ENCODE measurements at regions not wholly inside any gene's neighbourhood (a gene's known extent, or its start where the extent isn't known, plus 50 kb on each side); places are given as distances from the start of the nearest gene placed in this dataset.

DNA sequence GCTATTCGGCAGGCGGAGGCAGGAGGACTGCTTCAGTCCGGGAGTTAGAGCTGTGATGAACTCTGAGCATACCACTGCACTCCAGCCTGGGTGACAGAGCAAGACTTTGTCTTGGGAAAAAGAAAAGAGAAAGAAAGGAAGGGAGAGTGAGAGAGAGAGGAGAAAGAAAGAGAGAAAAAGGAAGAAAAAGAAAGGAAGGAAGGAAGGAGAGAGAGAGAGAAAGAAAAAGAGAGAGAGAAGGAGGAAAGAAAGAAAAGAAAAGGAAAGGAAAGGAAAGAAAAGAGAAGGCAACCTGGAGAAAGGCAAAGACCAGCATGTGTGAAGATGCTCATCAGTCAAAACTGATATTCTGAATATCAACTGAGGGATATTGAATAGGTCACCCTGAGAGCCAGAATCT lies 143.1 kb upstream of the SASH1 start:
- TF ChIP-seq, protein P1, sequence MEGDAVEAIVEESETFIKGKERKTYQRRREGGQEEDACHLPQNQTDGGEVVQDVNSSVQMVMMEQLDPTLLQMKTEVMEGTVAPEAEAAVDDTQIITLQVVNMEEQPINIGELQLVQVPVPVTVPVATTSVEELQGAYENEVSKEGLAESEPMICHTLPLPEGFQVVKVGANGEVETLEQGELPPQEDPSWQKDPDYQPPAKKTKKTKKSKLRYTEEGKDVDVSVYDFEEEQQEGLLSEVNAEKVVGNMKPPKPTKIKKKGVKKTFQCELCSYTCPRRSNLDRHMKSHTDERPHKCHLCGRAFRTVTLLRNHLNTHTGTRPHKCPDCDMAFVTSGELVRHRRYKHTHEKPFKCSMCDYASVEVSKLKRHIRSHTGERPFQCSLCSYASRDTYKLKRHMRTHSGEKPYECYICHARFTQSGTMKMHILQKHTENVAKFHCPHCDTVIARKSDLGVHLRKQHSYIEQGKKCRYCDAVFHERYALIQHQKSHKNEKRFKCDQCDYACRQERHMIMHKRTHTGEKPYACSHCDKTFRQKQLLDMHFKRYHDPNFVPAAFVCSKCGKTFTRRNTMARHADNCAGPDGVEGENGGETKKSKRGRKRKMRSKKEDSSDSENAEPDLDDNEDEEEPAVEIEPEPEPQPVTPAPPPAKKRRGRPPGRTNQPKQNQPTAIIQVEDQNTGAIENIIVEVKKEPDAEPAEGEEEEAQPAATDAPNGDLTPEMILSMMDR (IDR thresholded peaks at IDR 0.05), result no peak
- TF ChIP-seq POLR2A (IDR thresholded peaks at IDR 0.05), result no peak

All from body of pancreas (tissue), 4 donors.